ENCODE measurements at regions not wholly inside any gene's neighbourhood (a gene's known extent, or its start where the extent isn't known, plus 50 kb on each side); places are given as distances from the start of the nearest gene placed in this dataset.

GRCh38 chr6:27838058-27838944 lies 73.9 kb downstream of the OR2B2 start:
- peak overlapping the region; percentile 80 for H3K4me3 ChIP-seq (ENCODE audit: low read length)
- 0 out of 2 replicates have a peak, but pooled peaks cover 5% of the 10 kb centered on the region for H3K79me2 ChIP-seq (ENCODE audit: low read length)
- peak overlapping the region; percentile 84 for H3K4me2 ChIP-seq (ENCODE audit: low read depth, low read length)
- H3K36me3 ChIP-seq (replicated peaks; ENCODE audit: insufficient read depth, low read length): no peaks in the 10 kb centered on the region
- TF ChIP-seq EZH2 (optimal IDR thresholded peaks at IDR 0.05; ENCODE audit: low read depth, low read length) (no peak), EZH2phosphoT487 (IDR thresholded peaks at IDR 0.05; ENCODE audit: low read length) (no peak)
- TF ChIP-seq, protein P1, sequence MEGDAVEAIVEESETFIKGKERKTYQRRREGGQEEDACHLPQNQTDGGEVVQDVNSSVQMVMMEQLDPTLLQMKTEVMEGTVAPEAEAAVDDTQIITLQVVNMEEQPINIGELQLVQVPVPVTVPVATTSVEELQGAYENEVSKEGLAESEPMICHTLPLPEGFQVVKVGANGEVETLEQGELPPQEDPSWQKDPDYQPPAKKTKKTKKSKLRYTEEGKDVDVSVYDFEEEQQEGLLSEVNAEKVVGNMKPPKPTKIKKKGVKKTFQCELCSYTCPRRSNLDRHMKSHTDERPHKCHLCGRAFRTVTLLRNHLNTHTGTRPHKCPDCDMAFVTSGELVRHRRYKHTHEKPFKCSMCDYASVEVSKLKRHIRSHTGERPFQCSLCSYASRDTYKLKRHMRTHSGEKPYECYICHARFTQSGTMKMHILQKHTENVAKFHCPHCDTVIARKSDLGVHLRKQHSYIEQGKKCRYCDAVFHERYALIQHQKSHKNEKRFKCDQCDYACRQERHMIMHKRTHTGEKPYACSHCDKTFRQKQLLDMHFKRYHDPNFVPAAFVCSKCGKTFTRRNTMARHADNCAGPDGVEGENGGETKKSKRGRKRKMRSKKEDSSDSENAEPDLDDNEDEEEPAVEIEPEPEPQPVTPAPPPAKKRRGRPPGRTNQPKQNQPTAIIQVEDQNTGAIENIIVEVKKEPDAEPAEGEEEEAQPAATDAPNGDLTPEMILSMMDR (IDR thresholded peaks at IDR 0.05; ENCODE audit: low read length): no peak
- no peaks in the 10 kb centered on the region for H4K20me1 ChIP-seq (ENCODE audit: insufficient read depth, low read length)
- no peaks in the 10 kb centered on the region for H3K9me3 ChIP-seq (replicated peaks; ENCODE audit: insufficient read depth, low read length)
- peak overlapping the region; percentile 99 for H3K9ac ChIP-seq (ENCODE audit: low read length)
- no peak overlapping the region; the same call in 1 of the 2 replicates for H2AFZ ChIP-seq (ENCODE audit: low read length)
- DNase-seq: peak; percentile 99
- peaks cover 18% of the 10 kb centered on the region for H3K4me1 ChIP-seq (ENCODE audit: low read length)
- peak overlapping the region; percentile 99 for H3K27ac ChIP-seq (ENCODE audit: low read length)
- peaks cover 42% of the 10 kb centered on the region for H3F3A ChIP-seq (ENCODE audit: insufficient read depth, low read length)
- H3K9me2 ChIP-seq (replicated peaks; ENCODE audit: insufficient read depth, low read length): no peaks in the 10 kb centered on the region
- no peaks in the 10 kb centered on the region for H3K27me3 ChIP-seq (replicated peaks; ENCODE audit: insufficient read depth, low read length)

- H2AFZ ChIP-seq (ENCODE audit: low read length): no peak overlapping the region
- H3K9ac ChIP-seq (ENCODE audit: low read length): peak overlapping the region; percentile 99
- no peaks in the 10 kb centered on the region for H3K36me3 ChIP-seq (replicated peaks; ENCODE audit: insufficient read depth, low read length)
- peak; percentile 22 for DNase-seq
- H3K4me1 ChIP-seq (ENCODE audit: low read length): peaks cover 18% of the 10 kb centered on the region
- H3K79me2 ChIP-seq (ENCODE audit: low read length): 0 out of 2 replicates have a peak, but pooled peaks cover 5% of the 10 kb centered on the region
- H3K27me3 ChIP-seq (replicated peaks; ENCODE audit: insufficient read depth, low read length): no peaks in the 10 kb centered on the region
- H3F3A ChIP-seq (ENCODE audit: insufficient read depth, low read length): peaks cover 42% of the 10 kb centered on the region
- H3K4me2 ChIP-seq (ENCODE audit: low read depth, low read length): peak overlapping the region; percentile 84
- H3K9me3 ChIP-seq (replicated peaks; ENCODE audit: insufficient read depth, low read length): no peaks in the 10 kb centered on the region
- peak overlapping the region; percentile 80 for H3K4me3 ChIP-seq (ENCODE audit: low read length)
- TF ChIP-seq, protein P1 (IDR thresholded peaks at IDR 0.05; ENCODE audit: low read length): no peak
- TF ChIP-seq EZH2phosphoT487 (IDR thresholded peaks at IDR 0.05; ENCODE audit: low read length) (no peak), EZH2 (optimal IDR thresholded peaks at IDR 0.05; ENCODE audit: low read depth, low read length) (no peak)
- H4K20me1 ChIP-seq (ENCODE audit: insufficient read depth, low read length): no peaks in the 10 kb centered on the region
- no peaks in the 10 kb centered on the region for H3K9me2 ChIP-seq (replicated peaks; ENCODE audit: insufficient read depth, low read length)
- peak overlapping the region; percentile 99 for H3K27ac ChIP-seq (ENCODE audit: low read length)
Measured at GRCh38 chr6:27837625-27838057, 74.6 kb downstream of the OR2B2 start.

DNA sequence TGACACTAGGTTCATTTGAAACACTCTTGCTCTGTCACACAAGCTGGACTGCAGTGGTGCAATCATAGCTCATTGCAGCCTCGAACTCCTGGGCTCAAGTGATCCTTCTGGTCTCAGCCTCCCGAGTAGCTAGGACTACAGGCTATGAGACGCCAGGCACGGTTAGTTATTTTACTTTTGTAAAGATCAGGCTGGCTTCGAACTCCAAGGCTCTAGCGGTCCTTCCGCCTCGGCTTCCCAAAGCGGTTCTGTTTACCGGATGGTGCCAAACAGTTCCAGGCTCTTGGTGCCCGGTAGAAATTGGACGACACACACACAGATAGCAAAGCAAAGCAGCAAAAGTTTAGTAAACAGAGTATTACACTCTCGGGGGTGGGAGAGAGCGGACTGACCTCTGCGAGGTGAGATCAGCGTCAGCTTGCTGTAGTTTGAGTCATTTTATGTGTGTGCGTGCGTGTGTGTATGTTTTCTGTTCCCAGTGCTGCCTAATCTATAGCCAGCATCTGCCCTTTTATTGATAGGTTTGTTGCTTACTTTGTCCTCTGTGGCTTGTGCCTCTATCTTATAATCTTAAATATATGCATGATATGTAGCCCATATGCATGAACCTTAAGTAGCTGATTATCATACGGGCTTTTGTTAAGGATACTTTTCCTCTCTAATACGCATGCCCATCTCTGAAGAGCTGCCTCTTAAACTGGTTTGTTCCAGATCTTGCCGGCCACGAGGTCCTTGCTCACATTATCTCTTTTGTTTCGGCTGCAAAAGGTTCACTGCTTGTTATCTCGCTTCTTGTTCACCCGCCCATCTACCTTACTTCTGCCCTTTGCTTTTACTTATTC lies 75.2 kb downstream of the OR2B2 start:
- no peaks in the 10 kb centered on the region for H3K9me2 ChIP-seq (replicated peaks; ENCODE audit: insufficient read depth, low read length)
- H3K27ac ChIP-seq (ENCODE audit: low read length): peak overlapping the region; percentile 99
- peak overlapping the region; percentile 80 for H3K4me3 ChIP-seq (ENCODE audit: low read length)
- H2AFZ ChIP-seq (ENCODE audit: low read length): peak overlapping the region; percentile 53
- H3K9ac ChIP-seq (ENCODE audit: low read length): peak overlapping the region; percentile 99
- peak; percentile 87 for DNase-seq
- H3K9me3 ChIP-seq (replicated peaks; ENCODE audit: insufficient read depth, low read length): no peaks in the 10 kb centered on the region
- H3F3A ChIP-seq (ENCODE audit: insufficient read depth, low read length): peaks cover 42% of the 10 kb centered on the region
- no peaks in the 10 kb centered on the region for H4K20me1 ChIP-seq (ENCODE audit: insufficient read depth, low read length)
- H3K79me2 ChIP-seq (ENCODE audit: low read length): 0 out of 2 replicates have a peak, but pooled peaks cover 5% of the 10 kb centered on the region
- TF ChIP-seq, protein P1 (IDR thresholded peaks at IDR 0.05; ENCODE audit: low read length): no peak
- no peak for TF ChIP-seq EZH2phosphoT487 (IDR thresholded peaks at IDR 0.05; ENCODE audit: low read length)
- TF ChIP-seq EZH2 (optimal IDR thresholded peaks at IDR 0.05; ENCODE audit: low read depth, low read length): no peak
- H3K27me3 ChIP-seq (replicated peaks; ENCODE audit: insufficient read depth, low read length): no peaks in the 10 kb centered on the region
- H3K36me3 ChIP-seq (replicated peaks; ENCODE audit: insufficient read depth, low read length): no peaks in the 10 kb centered on the region
- H3K4me1 ChIP-seq (ENCODE audit: low read length): peaks cover 18% of the 10 kb centered on the region
- H3K4me2 ChIP-seq (ENCODE audit: low read depth, low read length): peak overlapping the region; percentile 84
